ENCODE measurements at regions not wholly inside any gene's neighbourhood (a gene's known extent, or its start where the extent isn't known, plus 50 kb on each side); places are given as distances from the start of the nearest gene placed in this dataset.

DNA sequence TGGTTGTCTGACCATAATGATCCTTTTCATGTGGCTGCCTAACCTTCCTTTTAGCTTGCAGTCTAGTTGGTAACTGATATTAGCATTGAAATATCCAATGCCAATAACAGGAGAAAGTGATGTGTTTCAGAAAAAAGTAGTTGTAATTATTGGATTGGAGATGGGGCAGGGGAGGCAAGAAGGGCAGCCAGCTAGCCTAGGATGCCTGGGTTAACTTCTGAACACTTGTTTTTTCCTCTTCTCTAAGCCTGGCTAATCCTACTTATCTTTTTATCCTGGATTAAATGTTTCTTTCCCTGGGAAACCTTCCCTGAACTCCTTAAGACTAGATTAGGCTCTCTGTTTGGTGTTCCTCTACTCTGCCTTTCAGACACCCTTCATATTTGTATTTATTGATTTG, 380.2 kb downstream of the TMEM135 start:
- TF ChIP-seq, protein P1, sequence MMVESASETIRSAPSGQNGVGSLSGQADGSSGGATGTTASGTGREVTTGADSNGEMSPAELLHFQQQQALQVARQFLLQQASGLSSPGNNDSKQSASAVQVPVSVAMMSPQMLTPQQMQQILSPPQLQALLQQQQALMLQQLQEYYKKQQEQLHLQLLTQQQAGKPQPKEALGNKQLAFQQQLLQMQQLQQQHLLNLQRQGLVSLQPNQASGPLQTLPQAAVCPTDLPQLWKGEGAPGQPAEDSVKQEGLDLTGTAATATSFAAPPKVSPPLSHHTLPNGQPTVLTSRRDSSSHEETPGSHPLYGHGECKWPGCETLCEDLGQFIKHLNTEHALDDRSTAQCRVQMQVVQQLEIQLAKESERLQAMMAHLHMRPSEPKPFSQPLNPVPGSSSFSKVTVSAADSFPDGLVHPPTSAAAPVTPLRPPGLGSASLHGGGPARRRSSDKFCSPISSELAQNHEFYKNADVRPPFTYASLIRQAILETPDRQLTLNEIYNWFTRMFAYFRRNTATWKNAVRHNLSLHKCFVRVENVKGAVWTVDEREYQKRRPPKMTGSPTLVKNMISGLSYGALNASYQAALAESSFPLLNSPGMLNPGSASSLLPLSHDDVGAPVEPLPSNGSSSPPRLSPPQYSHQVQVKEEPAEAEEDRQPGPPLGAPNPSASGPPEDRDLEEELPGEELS (CRISPR knock-in tag; IDR thresholded peaks at IDR 0.05) = no peak
- TF ChIP-seq JUN (CRISPR knock-in tag; IDR thresholded peaks at IDR 0.05) (no peak), SP1 (CRISPR knock-in tag; conservative IDR thresholded peaks at IDR 0.05) (no peak), ZNF423 (CRISPR knock-in tag; IDR thresholded peaks at IDR 0.05) (no peak), JAZF1 (CRISPR knock-in tag; IDR thresholded peaks at IDR 0.05) (no peak), NR3C1 (CRISPR knock-in tag; conservative IDR thresholded peaks at IDR 0.05; ENCODE audit: low read depth) (no peak), ELF4 (CRISPR knock-in tag; IDR thresholded peaks at IDR 0.05; ENCODE audit: low read depth) (no peak), ZNF121 (CRISPR knock-in tag; IDR thresholded peaks at IDR 0.05) (no peak)
- TF ChIP-seq, protein P2, sequence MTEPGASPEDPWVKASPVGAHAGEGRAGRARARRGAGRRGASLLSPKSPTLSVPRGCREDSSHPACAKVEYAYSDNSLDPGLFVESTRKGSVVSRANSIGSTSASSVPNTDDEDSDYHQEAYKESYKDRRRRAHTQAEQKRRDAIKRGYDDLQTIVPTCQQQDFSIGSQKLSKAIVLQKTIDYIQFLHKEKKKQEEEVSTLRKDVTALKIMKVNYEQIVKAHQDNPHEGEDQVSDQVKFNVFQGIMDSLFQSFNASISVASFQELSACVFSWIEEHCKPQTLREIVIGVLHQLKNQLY (CRISPR knock-in tag; IDR thresholded peaks at IDR 0.05) = no peak
- TF ChIP-seq, protein P3, sequence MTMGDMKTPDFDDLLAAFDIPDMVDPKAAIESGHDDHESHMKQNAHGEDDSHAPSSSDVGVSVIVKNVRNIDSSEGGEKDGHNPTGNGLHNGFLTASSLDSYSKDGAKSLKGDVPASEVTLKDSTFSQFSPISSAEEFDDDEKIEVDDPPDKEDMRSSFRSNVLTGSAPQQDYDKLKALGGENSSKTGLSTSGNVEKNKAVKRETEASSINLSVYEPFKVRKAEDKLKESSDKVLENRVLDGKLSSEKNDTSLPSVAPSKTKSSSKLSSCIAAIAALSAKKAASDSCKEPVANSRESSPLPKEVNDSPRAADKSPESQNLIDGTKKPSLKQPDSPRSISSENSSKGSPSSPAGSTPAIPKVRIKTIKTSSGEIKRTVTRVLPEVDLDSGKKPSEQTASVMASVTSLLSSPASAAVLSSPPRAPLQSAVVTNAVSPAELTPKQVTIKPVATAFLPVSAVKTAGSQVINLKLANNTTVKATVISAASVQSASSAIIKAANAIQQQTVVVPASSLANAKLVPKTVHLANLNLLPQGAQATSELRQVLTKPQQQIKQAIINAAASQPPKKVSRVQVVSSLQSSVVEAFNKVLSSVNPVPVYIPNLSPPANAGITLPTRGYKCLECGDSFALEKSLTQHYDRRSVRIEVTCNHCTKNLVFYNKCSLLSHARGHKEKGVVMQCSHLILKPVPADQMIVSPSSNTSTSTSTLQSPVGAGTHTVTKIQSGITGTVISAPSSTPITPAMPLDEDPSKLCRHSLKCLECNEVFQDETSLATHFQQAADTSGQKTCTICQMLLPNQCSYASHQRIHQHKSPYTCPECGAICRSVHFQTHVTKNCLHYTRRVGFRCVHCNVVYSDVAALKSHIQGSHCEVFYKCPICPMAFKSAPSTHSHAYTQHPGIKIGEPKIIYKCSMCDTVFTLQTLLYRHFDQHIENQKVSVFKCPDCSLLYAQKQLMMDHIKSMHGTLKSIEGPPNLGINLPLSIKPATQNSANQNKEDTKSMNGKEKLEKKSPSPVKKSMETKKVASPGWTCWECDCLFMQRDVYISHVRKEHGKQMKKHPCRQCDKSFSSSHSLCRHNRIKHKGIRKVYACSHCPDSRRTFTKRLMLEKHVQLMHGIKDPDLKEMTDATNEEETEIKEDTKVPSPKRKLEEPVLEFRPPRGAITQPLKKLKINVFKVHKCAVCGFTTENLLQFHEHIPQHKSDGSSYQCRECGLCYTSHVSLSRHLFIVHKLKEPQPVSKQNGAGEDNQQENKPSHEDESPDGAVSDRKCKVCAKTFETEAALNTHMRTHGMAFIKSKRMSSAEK (CRISPR knock-in tag; IDR thresholded peaks at IDR 0.05; ENCODE audit: borderline replicate concordance) = no peak
- TF ChIP-seq, protein P4, sequence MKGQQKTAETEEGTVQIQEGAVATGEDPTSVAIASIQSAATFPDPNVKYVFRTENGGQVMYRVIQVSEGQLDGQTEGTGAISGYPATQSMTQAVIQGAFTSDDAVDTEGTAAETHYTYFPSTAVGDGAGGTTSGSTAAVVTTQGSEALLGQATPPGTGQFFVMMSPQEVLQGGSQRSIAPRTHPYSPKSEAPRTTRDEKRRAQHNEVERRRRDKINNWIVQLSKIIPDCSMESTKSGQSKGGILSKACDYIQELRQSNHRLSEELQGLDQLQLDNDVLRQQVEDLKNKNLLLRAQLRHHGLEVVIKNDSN (CRISPR knock-in tag; IDR thresholded peaks at IDR 0.05) = no peak
- TF ChIP-seq, protein P5, sequence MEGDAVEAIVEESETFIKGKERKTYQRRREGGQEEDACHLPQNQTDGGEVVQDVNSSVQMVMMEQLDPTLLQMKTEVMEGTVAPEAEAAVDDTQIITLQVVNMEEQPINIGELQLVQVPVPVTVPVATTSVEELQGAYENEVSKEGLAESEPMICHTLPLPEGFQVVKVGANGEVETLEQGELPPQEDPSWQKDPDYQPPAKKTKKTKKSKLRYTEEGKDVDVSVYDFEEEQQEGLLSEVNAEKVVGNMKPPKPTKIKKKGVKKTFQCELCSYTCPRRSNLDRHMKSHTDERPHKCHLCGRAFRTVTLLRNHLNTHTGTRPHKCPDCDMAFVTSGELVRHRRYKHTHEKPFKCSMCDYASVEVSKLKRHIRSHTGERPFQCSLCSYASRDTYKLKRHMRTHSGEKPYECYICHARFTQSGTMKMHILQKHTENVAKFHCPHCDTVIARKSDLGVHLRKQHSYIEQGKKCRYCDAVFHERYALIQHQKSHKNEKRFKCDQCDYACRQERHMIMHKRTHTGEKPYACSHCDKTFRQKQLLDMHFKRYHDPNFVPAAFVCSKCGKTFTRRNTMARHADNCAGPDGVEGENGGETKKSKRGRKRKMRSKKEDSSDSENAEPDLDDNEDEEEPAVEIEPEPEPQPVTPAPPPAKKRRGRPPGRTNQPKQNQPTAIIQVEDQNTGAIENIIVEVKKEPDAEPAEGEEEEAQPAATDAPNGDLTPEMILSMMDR (IDR thresholded peaks at IDR 0.05) = no peak
